DND-41 (cell line): ENCODE measurements at regions not wholly inside any gene's neighbourhood (a gene's known extent, or its start where the extent isn't known, plus 50 kb on each side); places are given as distances from the start of the nearest gene placed in this dataset.

ENCODE experiments used
- CTCF ChIP-seq: IDR thresholded peaks from 2 replicates; pipeline ENCODE4 v1.5.1; 2012; ENCODE audit warnings: borderline replicate concordance, low read length, moderate library complexity, mild to moderate bottlenecking; ENCODE audit not compliant: poor library complexity, severe bottlenecking; ENCODE audit errors: extremely low read depth
- EZH2 ChIP-seq: IDR thresholded peaks from 3 replicates; pipeline ENCODE4 v1.6.1; 2012; ENCODE audit warnings: borderline replicate concordance, low read depth, mild to moderate bottlenecking, moderate library complexity, low read length, inconsistent platforms; ENCODE audit not compliant: severe bottlenecking

- TF ChIP-seq CTCF (no peak), EZH2 (no peak)
Measured at GRCh38 chr10:10332786-10333185, 684.9 kb upstream of the CELF2 start.
